Head of caudate nucleus (tissue), 42 donors: ENCODE measurements at regions not wholly inside any gene's neighbourhood (a gene's known extent, or its start where the extent isn't known, plus 50 kb on each side); places are given as distances from the start of the nearest gene placed in this dataset.
A peak's percentile ranks its signal among the peaks of the same experiment; 100 is the strongest.
"Not testable (repeated sequence)": the region's sequence is repeated elsewhere in the genome, so short reads cannot be mapped to it uniquely, and the experiment has no call there.

Experiments used
- DNase-seq, 42 donors: peaks; one replicate each; pipeline versions ENCODE4 v3.0.0 to v3.0.0-alpha.2; 2020 to 2021; ENCODE audit warnings: mixed read lengths in 7 of 42
- intact Hi-C: fragments of 100-400 bp; cut with DNase I; formaldehyde crosslinking; loops from one replicate; pipeline ENCODE4 v1.15.0; 2022

DNA sequence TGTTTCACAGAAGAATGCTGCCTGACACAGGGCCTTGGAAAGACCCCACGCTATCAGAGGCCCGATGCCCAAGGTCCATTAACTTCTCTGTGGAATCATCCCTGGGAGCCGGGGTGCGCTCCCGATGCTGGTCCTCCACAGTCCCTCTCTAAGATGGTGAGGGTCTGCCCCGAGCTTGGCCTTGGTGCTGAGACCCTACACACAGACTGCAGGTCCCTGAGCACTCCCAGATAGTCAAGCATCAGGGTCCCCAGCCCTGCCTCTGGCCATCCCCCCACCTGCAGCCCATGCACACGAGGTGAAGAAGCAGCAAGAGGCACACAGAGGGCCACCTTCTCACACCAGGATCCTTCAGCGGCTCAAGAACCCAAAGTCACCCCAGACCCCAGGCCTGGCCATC is 263.3 kb downstream of the MYCN start:
- intact Hi-C loops, result no loop called here
- no peak for DNase-seq

DNA sequence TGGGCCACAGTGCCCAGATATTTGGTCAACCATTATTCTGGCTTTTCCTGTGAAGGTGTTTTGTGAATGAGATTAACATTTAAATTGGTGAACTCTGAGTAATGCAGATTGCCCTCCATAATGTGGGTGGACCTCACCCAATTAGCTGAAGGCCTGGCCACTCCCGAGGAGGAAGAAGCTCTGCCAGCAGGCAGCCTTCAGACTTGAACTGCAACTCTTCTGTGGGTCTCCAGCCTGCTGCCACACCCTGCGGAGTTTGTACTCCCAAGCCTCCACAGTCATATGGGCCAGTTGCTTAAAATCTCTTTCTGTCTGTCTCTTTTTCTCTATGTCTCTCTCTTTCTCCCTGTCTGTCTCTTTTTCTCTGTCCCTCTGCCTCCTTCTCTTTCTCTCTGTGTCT is 262.7 kb downstream of the MYCN start:
- intact Hi-C loops, result no loop called here

DNA sequence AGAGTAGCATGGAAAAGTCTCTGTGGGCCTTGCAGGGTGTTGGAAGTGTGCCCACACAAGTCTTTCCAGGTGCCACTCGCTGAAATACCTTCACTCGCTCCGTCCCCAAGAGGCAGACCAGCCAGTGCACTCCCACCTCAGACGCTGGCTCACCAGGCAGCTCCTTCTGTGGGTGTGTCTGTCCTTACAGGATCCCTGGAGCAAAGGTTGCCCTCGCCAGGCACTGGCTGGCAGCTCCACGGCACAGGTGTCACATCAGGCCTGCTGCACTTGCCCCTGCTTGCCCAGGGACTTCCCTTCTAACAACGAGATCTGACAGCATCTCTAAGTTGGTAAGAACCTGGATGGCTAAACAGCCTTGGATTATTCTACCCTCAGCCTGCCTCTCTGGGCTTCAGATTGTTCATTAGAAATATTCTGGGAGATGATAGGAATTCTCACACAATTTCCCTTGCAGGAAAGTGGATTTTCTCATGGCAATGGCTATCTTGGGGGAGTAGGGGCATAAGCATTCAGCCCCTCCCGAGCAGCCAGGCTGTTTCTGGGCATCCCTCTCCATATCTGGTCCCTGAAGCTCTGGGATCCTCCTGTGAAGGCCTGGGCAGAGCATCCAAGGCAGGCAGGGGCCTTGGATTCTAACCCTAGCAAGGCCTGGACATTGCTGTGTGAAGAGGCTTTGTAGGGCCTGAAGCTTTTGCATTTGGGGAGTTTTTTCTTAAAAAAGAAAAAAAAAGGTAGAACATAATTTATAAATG is 262.1 kb downstream of the MYCN start:
- intact Hi-C loops, result no loop called here
- DNase-seq, result no peak

More for the DNA sequence above, 262.7 kb downstream of the MYCN start:
- no peak for DNase-seq

DNA sequence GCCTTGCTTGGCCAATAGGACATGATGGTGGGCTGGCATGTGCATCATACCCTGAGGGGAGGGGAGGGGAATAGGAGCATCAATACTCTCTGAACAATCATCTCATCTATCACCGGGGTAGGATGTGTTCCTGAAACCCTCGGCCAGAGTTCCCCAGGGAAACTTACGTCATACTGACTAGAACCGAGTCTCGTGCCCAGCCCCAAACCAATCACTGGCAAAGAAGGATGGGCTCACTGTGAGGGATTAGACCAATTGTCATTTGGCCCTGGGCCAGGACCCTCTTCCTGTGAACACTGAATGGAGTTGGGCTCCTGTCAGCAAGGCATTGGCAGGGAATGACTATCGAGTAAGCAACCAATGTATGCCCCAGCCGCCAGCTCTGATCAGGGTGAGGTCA is 261.5 kb downstream of the MYCN start:
- intact Hi-C loops, result no loop called here
- no peak for DNase-seq

DNA sequence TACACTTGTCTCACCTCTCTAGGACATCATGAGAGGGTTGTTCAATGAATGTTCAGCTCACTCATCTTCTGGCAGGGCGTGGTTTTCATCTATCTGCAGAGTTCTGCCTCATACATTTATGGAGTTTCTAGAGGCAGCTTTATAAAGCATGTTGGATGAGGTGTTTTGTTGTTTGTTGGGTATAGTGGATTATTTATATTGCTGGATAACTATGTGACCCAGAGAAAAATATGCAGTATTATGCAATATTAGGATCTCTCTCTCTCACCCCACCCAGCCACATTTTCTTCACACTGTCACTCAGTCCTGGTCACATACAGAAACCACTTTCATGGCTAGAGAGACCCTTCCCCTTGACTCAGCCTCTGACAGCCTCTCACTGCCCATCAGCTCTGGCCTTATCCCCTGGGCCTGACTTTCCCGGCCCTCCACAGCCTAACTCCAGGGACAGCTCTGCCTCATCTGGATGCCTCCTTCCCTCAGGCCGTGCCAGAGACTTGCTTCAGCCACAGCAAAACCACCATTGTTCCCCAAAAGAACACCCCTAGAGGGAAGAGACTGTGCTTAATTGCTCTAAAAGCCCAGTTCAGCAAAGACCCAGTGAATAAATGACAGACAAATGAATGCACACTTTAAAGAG is 260.3 kb downstream of the MYCN start:
- DNase-seq, result no peak
- intact Hi-C loops, result no loop called here

DNA sequence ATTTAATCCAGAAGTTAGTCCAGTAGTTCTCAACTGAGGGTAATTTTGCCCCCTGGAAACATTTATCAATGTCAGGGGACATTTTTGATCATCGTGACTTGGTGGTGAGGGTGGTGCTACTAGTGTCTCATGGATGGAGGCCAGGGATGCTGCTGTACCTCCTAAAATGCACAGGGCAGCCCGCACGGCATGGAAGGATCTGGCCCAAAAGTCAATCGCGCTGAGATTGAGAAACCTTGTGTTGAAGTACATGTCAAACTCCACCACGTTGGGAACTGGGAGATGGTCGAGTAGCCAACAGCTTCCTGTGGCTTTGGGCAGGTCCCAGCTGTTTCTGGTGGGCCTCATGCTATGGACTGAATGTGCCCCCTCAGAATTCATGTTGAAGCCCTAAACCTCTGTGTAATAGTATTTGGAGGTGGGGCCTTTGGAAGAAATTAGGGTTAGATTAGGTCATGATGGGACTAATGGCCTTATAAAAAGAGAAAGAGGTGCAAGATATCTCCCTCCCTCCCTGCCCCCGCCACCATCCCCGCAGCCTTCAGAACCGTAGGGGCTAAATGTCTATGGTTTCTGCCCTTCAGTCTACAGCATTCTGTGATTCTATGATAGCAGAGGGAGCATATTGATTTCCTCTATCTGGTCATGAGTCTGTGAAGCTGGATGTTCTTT is 259.7 kb downstream of the MYCN start:
- no peak for DNase-seq
- intact Hi-C loops, result no loop called here

DNA sequence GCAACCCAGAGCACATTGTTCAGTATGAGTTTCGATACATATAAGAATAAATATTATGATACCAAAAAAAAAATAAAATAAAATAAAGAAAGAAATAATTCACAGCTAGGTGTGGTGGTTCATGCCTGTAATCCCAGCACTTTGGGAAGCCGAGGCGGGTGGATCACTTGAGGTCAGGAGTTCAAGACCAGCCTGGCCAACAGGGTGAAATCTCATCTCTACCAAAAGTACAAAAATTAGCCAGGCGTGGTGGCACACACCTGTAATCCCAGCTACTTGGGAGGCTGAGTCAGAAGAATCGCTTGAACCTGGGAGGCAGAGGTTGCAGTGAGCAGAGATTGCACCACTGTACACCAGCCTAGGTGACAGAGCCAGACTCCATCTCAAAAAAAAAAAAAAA is 258.9 kb downstream of the MYCN start:
- DNase-seq, intact Hi-C loops: not testable (repeated sequence)

DNA sequence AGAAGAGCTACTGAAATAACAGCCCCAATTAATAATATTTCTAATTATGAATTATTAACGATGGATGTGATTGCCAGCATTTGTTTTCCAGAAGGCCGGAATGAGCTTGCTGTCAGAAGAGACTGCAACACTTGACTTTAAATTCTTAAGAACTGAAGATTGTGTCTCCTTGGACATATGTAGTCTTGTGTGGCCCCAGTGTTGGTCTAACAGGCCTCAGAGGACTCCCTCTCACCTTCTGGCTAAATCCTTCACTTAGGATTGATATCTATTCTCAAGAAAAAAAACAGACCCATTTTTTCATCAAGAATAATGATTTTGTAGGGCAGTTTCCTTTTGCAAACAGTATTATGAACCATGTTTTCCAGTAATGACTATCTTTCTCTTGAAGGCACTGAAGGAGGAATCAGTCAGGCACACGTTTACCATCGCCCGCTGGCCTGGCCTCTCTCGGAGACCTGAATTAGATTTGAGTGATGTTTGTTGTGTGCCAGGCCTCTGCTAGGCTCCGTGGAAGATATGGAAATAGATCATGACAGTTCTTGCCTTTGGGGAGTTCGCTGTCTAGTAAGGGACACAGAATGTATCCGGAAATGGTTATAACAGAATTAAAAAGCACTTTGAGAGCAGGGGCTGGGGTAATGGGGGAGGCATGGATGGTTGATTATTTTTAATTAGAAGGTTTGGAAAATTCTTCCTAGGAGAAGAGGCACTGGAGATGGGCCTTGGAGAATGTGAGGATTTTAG is 258.0 kb downstream of the MYCN start:
- no peak for DNase-seq
- intact Hi-C loops, result no loop called here

DNA sequence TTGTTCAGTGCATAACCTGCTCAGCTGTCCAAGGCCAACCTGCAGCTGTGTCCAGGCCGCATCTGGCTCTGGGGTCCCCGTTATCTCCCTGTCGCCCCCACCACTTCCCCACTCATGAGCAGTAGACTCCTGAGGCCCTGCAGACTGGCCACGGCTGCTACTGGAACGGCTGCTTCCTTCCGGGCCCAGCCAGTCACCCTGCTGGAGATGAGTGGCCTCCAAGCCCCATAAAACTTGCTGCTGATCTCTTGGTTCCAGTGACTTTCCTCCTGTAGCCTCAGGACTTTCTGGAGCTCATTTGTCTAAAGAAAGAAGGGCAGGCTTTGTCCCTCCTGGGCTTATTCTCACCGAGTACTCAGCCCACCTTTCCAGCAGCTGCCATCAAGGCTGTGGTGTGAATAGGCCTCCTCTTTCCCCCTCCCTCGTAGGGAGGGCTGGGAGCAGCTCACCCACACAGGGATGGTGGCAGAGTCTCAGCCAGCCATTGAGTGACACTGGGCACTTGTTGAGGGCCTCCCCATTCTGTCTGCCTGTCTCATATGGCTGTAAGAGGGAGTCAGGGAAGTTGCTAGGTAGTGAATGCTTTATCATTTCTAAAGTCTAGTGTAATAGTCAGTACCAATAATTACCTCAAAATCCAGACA is 257.3 kb downstream of the MYCN start:
- no peak for DNase-seq
- intact Hi-C loops, result no loop called here

DNA sequence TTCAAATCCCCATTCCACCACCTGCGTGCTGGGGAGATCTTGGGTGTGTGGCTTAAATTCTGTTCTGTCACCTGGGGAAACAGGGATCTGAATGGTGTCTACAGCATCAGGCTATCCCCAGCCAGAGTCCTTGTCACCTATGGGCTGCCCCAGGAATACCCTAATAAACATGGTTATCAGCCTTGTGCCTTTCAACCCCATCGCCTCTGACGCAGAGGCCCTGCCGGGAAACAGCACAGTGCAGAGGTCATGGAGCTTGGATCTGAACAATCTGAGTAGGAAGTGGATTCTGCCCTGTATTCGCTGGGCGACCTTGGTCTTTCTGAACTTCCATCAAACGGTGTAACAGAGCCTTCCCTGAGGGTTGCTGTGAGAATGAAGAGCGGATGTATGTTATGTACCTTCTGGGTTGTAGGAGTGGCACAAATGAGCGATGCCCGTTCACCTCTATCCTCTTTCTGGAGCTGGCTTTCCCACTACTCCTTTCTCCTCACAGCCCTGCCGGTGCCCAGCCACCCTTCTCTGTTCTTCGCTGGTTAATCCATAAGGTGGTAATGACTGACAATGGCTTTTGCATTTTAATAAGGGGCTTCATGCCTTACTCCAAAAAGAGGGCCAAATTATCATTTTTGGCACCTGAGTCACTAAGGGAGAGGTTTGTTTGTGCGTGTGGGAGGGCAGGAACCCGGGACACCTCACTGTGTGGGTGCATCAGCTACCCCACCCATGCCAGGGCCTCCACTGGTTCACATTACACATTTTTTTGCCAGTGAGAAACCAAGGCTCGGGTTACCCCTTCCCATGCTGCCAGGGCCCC is 256.5 kb downstream of the MYCN start:
- peak in 1 of 42 donors; percentile 22 for DNase-seq
- intact Hi-C loops, result no loop called here

DNA sequence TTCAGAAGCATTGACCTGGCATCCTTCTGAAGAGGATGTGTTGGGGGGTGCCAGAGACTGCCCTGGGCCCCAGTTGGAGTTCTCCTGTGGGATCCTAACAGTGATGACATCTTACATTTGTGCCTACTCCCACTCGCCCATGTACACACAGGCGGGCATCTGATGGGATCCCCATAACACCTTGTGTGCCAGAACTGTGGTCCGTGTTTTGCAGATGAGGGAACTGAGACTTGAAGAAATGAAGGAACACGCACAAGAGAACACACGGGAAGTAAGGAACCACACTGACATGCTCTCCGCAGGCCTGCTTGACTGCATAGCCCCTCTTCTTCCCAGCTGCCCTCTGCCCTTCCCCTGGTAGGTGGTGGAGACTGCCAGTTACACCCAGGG is 255.3 kb downstream of the MYCN start:
- intact Hi-C loops, result no loop called here
- no peak for DNase-seq

DNA sequence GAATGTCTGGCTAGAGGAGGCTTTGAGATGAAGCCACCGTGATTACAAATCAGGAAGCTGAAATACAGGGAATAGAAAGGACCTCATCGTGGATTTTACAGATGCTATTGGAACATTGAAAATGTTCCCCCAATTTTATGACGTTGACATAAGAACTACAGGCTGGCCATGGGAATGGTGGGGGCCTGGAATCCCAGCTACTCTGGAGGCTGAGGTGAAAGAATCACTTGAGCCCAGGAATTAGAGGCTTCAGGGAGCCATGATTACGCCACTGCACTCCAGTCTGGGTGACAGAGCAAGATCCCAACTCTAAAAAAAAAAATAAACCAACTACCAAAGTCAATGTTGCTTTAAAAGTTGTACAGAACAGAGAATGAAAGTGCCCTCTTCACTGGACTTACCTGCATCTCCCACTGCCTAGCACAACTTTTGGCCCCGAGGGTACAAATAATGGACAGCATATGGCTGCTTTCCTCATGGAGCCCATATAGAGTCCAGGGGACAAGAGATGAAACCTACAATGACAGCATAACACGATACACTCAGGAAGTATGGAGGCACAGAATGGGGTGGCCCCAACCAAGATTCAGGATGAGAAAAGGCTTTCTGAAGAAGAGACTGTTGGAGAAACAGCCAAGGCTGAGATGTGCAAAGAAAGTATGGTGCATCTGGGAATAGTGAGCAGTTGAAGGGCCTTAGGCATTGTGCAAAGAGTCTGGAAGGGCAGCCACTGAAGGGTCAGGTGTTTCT is 254.8 kb downstream of the MYCN start:
- intact Hi-C loops, result no loop called here

DNA sequence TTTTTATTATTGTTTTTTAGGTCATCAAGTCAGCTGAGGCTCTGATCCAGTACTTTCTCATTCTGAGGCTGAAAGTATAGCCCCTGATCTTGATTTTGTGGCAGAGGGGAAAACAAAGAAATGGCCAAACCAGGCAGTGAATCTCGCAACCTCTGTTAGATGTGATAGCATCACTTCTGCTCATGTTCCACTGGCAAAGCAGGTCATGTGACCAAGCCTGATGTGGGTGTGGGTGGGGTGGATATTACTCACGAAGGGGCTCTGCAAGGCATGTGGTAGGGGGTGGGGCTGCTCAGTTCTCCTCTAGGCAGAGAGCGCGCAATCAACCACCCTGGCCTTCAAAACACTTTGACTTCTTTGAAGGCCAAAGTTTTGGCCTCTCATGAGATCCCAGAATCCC is 254.2 kb downstream of the MYCN start:
- intact Hi-C loops, result no loop called here
- no peak for DNase-seq

More for the DNA sequence above, 254.8 kb downstream of the MYCN start:
- DNase-seq, result no peak

DNA sequence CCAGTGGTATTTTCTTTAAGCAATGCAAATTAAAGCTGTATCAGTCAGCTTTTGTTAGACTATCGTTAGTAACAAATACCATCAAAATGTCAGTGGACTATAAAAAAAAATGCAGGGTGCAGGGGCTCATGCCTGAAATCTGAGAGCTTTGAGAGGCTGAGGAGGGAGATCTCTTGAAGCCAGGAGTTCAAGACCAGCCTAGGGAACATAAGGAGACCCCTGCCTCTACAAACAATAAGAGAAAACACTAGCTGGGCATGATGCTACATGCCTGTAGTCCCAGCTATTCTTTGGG is 253.7 kb downstream of the MYCN start:
- no peak for DNase-seq
- intact Hi-C loops, result no loop called here

DNA sequence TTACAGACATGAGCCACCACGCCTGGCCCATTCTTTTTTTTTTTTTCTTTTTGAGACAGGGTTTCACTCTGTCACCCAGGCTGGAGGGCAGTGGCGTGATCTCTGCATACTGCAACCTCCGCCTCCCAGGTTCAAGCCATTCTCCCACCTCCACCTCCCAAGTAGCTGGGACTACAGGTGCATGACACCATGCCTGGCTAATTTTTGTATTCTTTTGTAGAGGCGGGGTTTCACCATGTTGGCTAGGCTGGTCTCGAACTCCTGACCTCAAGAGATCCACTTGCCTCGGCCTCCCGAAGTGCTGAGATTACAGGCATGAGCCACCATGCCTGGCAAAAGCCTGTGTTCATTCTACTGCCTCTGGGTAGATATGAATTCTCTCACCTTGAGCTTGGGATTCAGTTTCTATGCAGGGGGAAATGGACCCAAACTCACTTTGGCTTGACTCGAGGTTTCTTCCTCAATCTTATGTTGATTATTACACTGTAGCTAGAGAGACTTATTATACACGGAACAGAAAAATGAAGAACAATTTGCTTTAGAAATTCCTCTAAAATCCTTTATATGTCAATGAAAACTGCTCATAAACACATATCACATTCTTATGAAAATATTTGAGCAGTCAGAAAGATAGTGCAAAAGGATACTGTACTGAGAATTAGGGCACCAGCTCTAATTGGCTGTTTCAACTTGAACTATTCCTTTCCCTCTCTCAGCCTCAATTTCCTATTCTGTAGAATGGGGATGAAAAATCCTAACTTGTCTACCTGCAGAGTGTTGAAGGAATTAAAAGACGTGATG is 252.3 kb downstream of the MYCN start:
- DNase-seq, result no peak
- intact Hi-C loops, result no loop called here

DNA sequence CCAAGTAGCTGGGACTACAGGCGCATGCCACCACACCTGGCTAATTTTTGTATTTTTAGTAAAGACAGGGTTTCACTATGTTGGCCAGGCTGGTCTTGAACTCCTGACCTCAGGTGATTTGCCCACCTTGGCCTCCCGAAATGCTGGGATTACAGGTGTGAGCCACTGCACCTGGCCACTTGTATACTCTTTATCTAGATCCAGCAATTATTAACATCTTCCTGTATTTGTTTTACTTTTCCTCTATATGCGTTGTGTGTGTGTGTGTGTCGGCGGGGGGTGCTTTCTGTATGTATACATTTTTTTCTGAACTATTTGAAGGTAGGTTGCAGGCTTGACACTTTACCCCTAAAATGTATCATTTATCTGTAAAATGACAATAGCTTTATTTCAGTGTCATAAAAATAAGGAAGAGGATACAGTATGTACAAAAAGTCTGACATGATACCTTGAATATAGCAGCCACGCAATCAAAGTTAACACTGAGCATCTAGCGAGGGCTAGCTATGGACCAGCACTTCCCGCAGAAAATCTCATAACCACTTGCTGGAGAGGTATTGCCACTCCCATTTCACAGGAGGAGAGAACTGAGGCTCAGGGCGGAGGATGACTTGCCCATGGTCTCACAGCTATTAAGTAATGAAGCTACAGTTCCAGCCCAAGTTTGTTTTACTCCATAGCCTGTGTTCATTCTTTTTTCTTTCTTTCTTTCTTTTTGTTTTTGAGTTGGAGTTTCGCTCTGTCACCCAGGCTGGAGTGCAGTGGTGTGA is 251.3 kb downstream of the MYCN start:
- DNase-seq, result no peak
- intact Hi-C loops, result no loop called here
